IPS-15b (cell line): ENCODE measurements at regions not wholly inside any gene's neighbourhood (a gene's known extent, or its start where the extent isn't known, plus 50 kb on each side); places are given as distances from the start of the nearest gene placed in this dataset.
A peak's percentile ranks its signal among the peaks of the same experiment; 100 is the strongest.
"Not testable (repeated sequence)": the region's sequence is repeated elsewhere in the genome, so short reads cannot be mapped to it uniquely, and the experiment has no call there.

Experiments used
- H3K27me3 ChIP-seq: one replicate; pipeline ENCODE4 v1.6.1; 2013; ENCODE audit warnings: low read length; ENCODE audit not compliant: control insufficient read depth, insufficient read depth
- H3K36me3 ChIP-seq: one replicate; pipeline ENCODE4 v1.6.1; 2013; ENCODE audit warnings: low read length; ENCODE audit not compliant: control insufficient read depth, insufficient read depth
- H3K4me1 ChIP-seq: one replicate; pipeline ENCODE4 v1.6.1; 2013; ENCODE audit warnings: mild to moderate bottlenecking, low read length; ENCODE audit not compliant: control insufficient read depth, insufficient read depth
- H3K4me3 ChIP-seq: one replicate; pipeline ENCODE4 v1.5.1; 2013; ENCODE audit warnings: low read depth, low read length
- H3K9ac ChIP-seq: one replicate; pipeline ENCODE4 v1.6.1; 2013; ENCODE audit warnings: low read depth, mild to moderate bottlenecking, low read length
- H3K9me3 ChIP-seq: one replicate; pipeline ENCODE4 v1.6.1; 2013; ENCODE audit warnings: mild to moderate bottlenecking, low read length; ENCODE audit not compliant: control insufficient read depth, insufficient read depth

GRCh38 chr6:103409475-103409874, 1450.2 kb downstream of the HACE1 start:
- H3K9ac ChIP-seq: no peak overlapping the region
- no peaks in the 10 kb centered on the region for H3K36me3 ChIP-seq
- no peak overlapping the region for H3K4me3 ChIP-seq
- H3K4me1 ChIP-seq: no peaks in the 10 kb centered on the region
- H3K27me3 ChIP-seq: no peaks in the 10 kb centered on the region
- no peaks in the 10 kb centered on the region for H3K9me3 ChIP-seq

GRCh38 chr6:103405321-103405720, 1454.4 kb downstream of the HACE1 start:
- Histone ChIP-seq H3K36me3 (no peaks in the 10 kb centered on the region), H3K9me3 (no peaks in the 10 kb centered on the region), H3K9ac (peak overlapping the region; percentile 29), H3K4me3 (peak overlapping the region; percentile 59), H3K27me3 (no peaks in the 10 kb centered on the region), H3K4me1 (no peaks in the 10 kb centered on the region)

GRCh38 chr6:103404799-103405198, 1454.9 kb downstream of the HACE1 start:
- Histone ChIP-seq H3K4me1 (no peaks in the 10 kb centered on the region), H3K4me3 (peak overlapping the region; percentile 59), H3K27me3 (no peaks in the 10 kb centered on the region), H3K9me3 (no peaks in the 10 kb centered on the region), H3K36me3 (no peaks in the 10 kb centered on the region), H3K9ac (no peak overlapping the region)

GRCh38 chr6:103396768-103397167, 1463.0 kb downstream of the HACE1 start:
- Histone ChIP-seq H3K9ac (no peak overlapping the region), H3K4me1 (no peaks in the 10 kb centered on the region), H3K9me3 (peaks cover 7% of the 10 kb centered on the region), H3K36me3 (no peaks in the 10 kb centered on the region), H3K4me3 (no peak overlapping the region), H3K27me3 (no peaks in the 10 kb centered on the region)

- H3K9me3 ChIP-seq: no peaks in the 10 kb centered on the region
- no peak overlapping the region for H3K4me3 ChIP-seq
- H3K9ac ChIP-seq: no peak overlapping the region
- no peaks in the 10 kb centered on the region for H3K27me3 ChIP-seq
- no peaks in the 10 kb centered on the region for H3K36me3 ChIP-seq
- H3K4me1 ChIP-seq: no peaks in the 10 kb centered on the region
These were observed 1480.4 kb downstream of the HACE1 start for GRCh38 chr6:103379272-103379671.

- H3K9ac ChIP-seq: no peak overlapping the region
- H3K4me1 ChIP-seq: no peaks in the 10 kb centered on the region
- H3K9me3 ChIP-seq: no peaks in the 10 kb centered on the region
- H3K4me3 ChIP-seq: no peak overlapping the region
- H3K36me3 ChIP-seq: no peaks in the 10 kb centered on the region
- H3K27me3 ChIP-seq: no peaks in the 10 kb centered on the region
These were observed 1492.5 kb downstream of the HACE1 start for GRCh38 chr6:103367212-103367611.

GRCh38 chr6:103356531-103356930, 1503.2 kb downstream of the HACE1 start:
- Histone ChIP-seq H3K9me3 (no peaks in the 10 kb centered on the region), H3K36me3 (no peaks in the 10 kb centered on the region), H3K4me3 (no peak overlapping the region), H3K4me1 (no peaks in the 10 kb centered on the region), H3K9ac (no peak overlapping the region), H3K27me3 (no peaks in the 10 kb centered on the region)

- no peak overlapping the region for H3K9ac ChIP-seq
- H3K36me3 ChIP-seq: no peaks in the 10 kb centered on the region
- H3K27me3 ChIP-seq: no peaks in the 10 kb centered on the region
- no peaks in the 10 kb centered on the region for H3K9me3 ChIP-seq
- H3K4me3 ChIP-seq: no peak overlapping the region
- no peaks in the 10 kb centered on the region for H3K4me1 ChIP-seq
These were observed 1515.1 kb downstream of the HACE1 start for GRCh38 chr6:103344554-103345163.

GRCh38 chr6:103335412-103335811, 1524.3 kb downstream of the HACE1 start:
- no peak overlapping the region for H3K4me3 ChIP-seq
- H3K27me3 ChIP-seq: no peaks in the 10 kb centered on the region
- H3K9me3 ChIP-seq: no peaks in the 10 kb centered on the region

GRCh38 chr6:103326760-103327757, 1532.7 kb downstream of the HACE1 start:
- Histone ChIP-seq H3K36me3 (no peaks in the 10 kb centered on the region), H3K4me3 (no peak overlapping the region), H3K9me3 (no peaks in the 10 kb centered on the region), H3K27me3 (no peaks in the 10 kb centered on the region), H3K9ac (no peak overlapping the region), H3K4me1 (no peaks in the 10 kb centered on the region)

More at GRCh38 chr6:103335412-103335811, 1524.3 kb downstream of the HACE1 start:
- H3K4me1 ChIP-seq: no peaks in the 10 kb centered on the region
- H3K9ac ChIP-seq: no peak overlapping the region
- H3K36me3 ChIP-seq: no peaks in the 10 kb centered on the region

- H3K9me3 ChIP-seq: no peaks in the 10 kb centered on the region
- H3K27me3 ChIP-seq: no peaks in the 10 kb centered on the region
- no peak overlapping the region for H3K4me3 ChIP-seq
- H3K9ac ChIP-seq: no peak overlapping the region
- no peaks in the 10 kb centered on the region for H3K4me1 ChIP-seq
- H3K36me3 ChIP-seq: no peaks in the 10 kb centered on the region
These were observed 1546.3 kb downstream of the HACE1 start for GRCh38 chr6:103313432-103313831.

GRCh38 chr6:103294376-103294775, 1565.3 kb downstream of the HACE1 start:
- not testable (repeated sequence) for H3K4me1 ChIP-seq, H3K4me3 ChIP-seq, H3K36me3 ChIP-seq, H3K9ac ChIP-seq, H3K27me3 ChIP-seq, H3K9me3 ChIP-seq
